ENCODE measurements at regions not wholly inside any gene's neighbourhood (a gene's known extent, or its start where the extent isn't known, plus 50 kb on each side); places are given as distances from the start of the nearest gene placed in this dataset.

GRCh38 chrX:78452356-78452755 lies 124.9 kb upstream of the CYSLTR1 start:
- no peak overlapping the region for H3K4me3 ChIP-seq
- H3K9ac ChIP-seq (ENCODE audit: insufficient read depth in 1 of 2, low read length in 2 of 2), result no peak overlapping the region
- no peak for DNase-seq
- no peaks in the 10 kb centered on the region for H3K27me3 ChIP-seq (ENCODE audit: control insufficient read depth in 3 of 3, insufficient read depth in 3 of 3, low read length in 2 of 3)
- no peaks in the 10 kb centered on the region for H3K36me3 ChIP-seq (ENCODE audit: control insufficient read depth in 4 of 4, insufficient read depth in 4 of 4, low read length in 4 of 4)
- TF ChIP-seq CTCF (IDR thresholded peaks at IDR 0.05; ENCODE audit: control extremely low read depth, extremely low read depth), result no peak
- H3K4me1 ChIP-seq (ENCODE audit: control insufficient read depth in 5 of 5, insufficient read depth in 5 of 5, low read length in 5 of 5), result no peaks in the 10 kb centered on the region
- no peak overlapping the region for H3K27ac ChIP-seq (ENCODE audit: low read depth in 1 of 2, low read length in 1 of 2)
- H3K9me3 ChIP-seq (ENCODE audit: control insufficient read depth in 4 of 4, insufficient read depth in 3 of 4, low read length in 3 of 4), result no peaks in the 10 kb centered on the region
- no peak for ATAC-seq (ENCODE audit: insufficient read depth, low FRiP score)

GRCh38 chrX:78437621-78438020 lies 110.2 kb upstream of the CYSLTR1 start:
- Histone ChIP-seq H3K27ac (ENCODE audit: low read depth in 1 of 2, low read length in 1 of 2) (no peak overlapping the region), H3K4me1 (ENCODE audit: control insufficient read depth in 5 of 5, insufficient read depth in 5 of 5, low read length in 5 of 5) (no peaks in the 10 kb centered on the region), H3K36me3 (ENCODE audit: control insufficient read depth in 4 of 4, insufficient read depth in 4 of 4, low read length in 4 of 4) (no peaks in the 10 kb centered on the region), H3K9ac (ENCODE audit: insufficient read depth in 1 of 2, low read length in 2 of 2) (no peak overlapping the region), H3K27me3 (ENCODE audit: control insufficient read depth in 3 of 3, insufficient read depth in 3 of 3, low read length in 2 of 3) (no peaks in the 10 kb centered on the region), H3K4me3 (no peak overlapping the region), H3K9me3 (ENCODE audit: control insufficient read depth in 4 of 4, insufficient read depth in 3 of 4, low read length in 3 of 4) (no peaks in the 10 kb centered on the region)
- DNase-seq (no peak), ATAC-seq (ENCODE audit: insufficient read depth, low FRiP score) (no peak)
- TF ChIP-seq CTCF (IDR thresholded peaks at IDR 0.05; ENCODE audit: control extremely low read depth, extremely low read depth), result no peak
- WGBS, 2 donors, result 45 to 88% methylated on average over 2 of the region's 2 CpGs

- no peak overlapping the region for H3K4me3 ChIP-seq
- H3K4me1 ChIP-seq (ENCODE audit: control insufficient read depth in 5 of 5, insufficient read depth in 5 of 5, low read length in 5 of 5), result no peaks in the 10 kb centered on the region
- no peaks in the 10 kb centered on the region for H3K27me3 ChIP-seq (ENCODE audit: control insufficient read depth in 3 of 3, insufficient read depth in 3 of 3, low read length in 2 of 3)
- TF ChIP-seq CTCF (IDR thresholded peaks at IDR 0.05; ENCODE audit: control extremely low read depth, extremely low read depth), result no peak
- no peak for ATAC-seq (ENCODE audit: insufficient read depth, low FRiP score)
- DNase-seq, result no peak
- H3K9ac ChIP-seq (ENCODE audit: insufficient read depth in 1 of 2, low read length in 2 of 2), result no peak overlapping the region
- no peak overlapping the region for H3K27ac ChIP-seq (ENCODE audit: low read depth in 1 of 2, low read length in 1 of 2)
- H3K36me3 ChIP-seq (ENCODE audit: control insufficient read depth in 4 of 4, insufficient read depth in 4 of 4, low read length in 4 of 4), result no peaks in the 10 kb centered on the region
- peaks cover 0 to 2% (median 0%) of the 10 kb centered on the region in 4 donors for H3K9me3 ChIP-seq (ENCODE audit: control insufficient read depth in 4 of 4, insufficient read depth in 3 of 4, low read length in 3 of 4)
- 88 to 100% methylated on average over 3 of the region's 3 CpGs for WGBS, 2 donors
These were observed 101.8 kb upstream of the CYSLTR1 start for GRCh38 chrX:78429172-78429571.

GRCh38 chrX:78388663-78389062 lies 61.3 kb upstream of the CYSLTR1 start:
- Histone ChIP-seq H3K4me3 (no peak overlapping the region), H3K36me3 (ENCODE audit: control insufficient read depth in 4 of 4, insufficient read depth in 4 of 4, low read length in 4 of 4) (no peaks in the 10 kb centered on the region), H3K9ac (ENCODE audit: insufficient read depth in 1 of 2, low read length in 2 of 2) (no peak overlapping the region), H3K27ac (ENCODE audit: low read depth in 1 of 2, low read length in 1 of 2) (no peak overlapping the region), H3K4me1 (ENCODE audit: control insufficient read depth in 5 of 5, insufficient read depth in 5 of 5, low read length in 5 of 5) (no peaks in the 10 kb centered on the region), H3K9me3 (ENCODE audit: control insufficient read depth in 4 of 4, insufficient read depth in 3 of 4, low read length in 3 of 4) (peaks cover 0 to 7% (median 3%) of the 10 kb centered on the region in 4 donors), H3K27me3 (ENCODE audit: control insufficient read depth in 3 of 3, insufficient read depth in 3 of 3, low read length in 2 of 3) (no peaks in the 10 kb centered on the region)
- WGBS, 2 donors, result 86 to 87% methylated on average over 2 of the region's 2 CpGs
- no peak for ATAC-seq (ENCODE audit: insufficient read depth, low FRiP score)
- no peak for DNase-seq
- no peak for TF ChIP-seq CTCF (IDR thresholded peaks at IDR 0.05; ENCODE audit: control extremely low read depth, extremely low read depth)
